C4-2B (cell line): ENCODE measurements at regions not wholly inside any gene's neighbourhood (a gene's known extent, or its start where the extent isn't known, plus 50 kb on each side); places are given as distances from the start of the nearest gene placed in this dataset.

Experiments
- ZFX ChIP-seq: fragments of 450-650 bp; IDR thresholded peaks from 2 replicates; pipeline ENCODE4 v1.6.1; 2017
- TF ChIP-seq, protein P1 (sequence below): fragments of 450-650 bp; conservative IDR thresholded peaks from 2 replicates; pipeline ENCODE4 v1.5.1; 2017; ENCODE audit warnings: mild to moderate bottlenecking

DNA sequence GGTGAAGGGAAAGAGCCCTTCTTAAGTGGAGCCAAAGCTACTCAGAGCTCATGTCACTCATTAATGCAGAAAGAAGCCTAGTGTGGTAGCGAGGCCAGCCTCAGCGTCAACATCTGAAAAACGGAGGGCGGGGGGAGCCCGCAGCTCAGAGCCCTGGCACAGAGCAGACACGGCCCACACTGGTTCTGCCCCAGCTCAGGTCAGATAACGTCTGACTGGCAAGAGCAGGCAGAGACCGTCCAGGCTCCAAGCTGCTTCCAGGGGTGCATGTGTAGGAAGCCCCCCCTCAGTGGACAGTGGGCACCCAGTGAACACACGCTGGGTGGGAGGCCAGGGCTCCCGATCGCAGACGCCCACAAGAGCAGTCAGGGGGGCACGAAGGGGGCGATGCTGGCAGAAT, 100.8 kb downstream of the SHANK2 start:
- TF ChIP-seq, protein P1, sequence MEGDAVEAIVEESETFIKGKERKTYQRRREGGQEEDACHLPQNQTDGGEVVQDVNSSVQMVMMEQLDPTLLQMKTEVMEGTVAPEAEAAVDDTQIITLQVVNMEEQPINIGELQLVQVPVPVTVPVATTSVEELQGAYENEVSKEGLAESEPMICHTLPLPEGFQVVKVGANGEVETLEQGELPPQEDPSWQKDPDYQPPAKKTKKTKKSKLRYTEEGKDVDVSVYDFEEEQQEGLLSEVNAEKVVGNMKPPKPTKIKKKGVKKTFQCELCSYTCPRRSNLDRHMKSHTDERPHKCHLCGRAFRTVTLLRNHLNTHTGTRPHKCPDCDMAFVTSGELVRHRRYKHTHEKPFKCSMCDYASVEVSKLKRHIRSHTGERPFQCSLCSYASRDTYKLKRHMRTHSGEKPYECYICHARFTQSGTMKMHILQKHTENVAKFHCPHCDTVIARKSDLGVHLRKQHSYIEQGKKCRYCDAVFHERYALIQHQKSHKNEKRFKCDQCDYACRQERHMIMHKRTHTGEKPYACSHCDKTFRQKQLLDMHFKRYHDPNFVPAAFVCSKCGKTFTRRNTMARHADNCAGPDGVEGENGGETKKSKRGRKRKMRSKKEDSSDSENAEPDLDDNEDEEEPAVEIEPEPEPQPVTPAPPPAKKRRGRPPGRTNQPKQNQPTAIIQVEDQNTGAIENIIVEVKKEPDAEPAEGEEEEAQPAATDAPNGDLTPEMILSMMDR, result no peak
- no peak for TF ChIP-seq ZFX
